HG03064 (cell line): ENCODE measurements at regions not wholly inside any gene's neighbourhood (a gene's known extent, or its start where the extent isn't known, plus 50 kb on each side); places are given as distances from the start of the nearest gene placed in this dataset.
"Not testable (repeated sequence)": the region's sequence is repeated elsewhere in the genome, so short reads cannot be mapped to it uniquely, and the experiment has no call there.

ENCODE experiments used
- ATAC-seq: cut with Tn5 transposase; IDR thresholded peaks from one replicate; pipeline ENCODE4 v1.9.1; 2021; ENCODE audit warnings: low read depth; ENCODE audit not compliant: unreplicated experiment

- no peak for ATAC-seq
Measured at GRCh38 chr13:32828711-32829110, 187.5 kb upstream of the KL start.

- no peak for ATAC-seq
Measured at GRCh38 chr13:32829269-32829668, 187.0 kb upstream of the KL start.

GRCh38 chr13:32829676-32830335 lies 186.4 kb upstream of the KL start:
- ATAC-seq: no peak

- no peak for ATAC-seq
Measured at GRCh38 chr13:32830336-32831031, 185.7 kb upstream of the KL start.

- ATAC-seq: no peak
Measured at GRCh38 chr13:32837307-32837972, 178.8 kb upstream of the KL start.

- ATAC-seq: no peak
Measured at GRCh38 chr13:32837973-32838927, 178.0 kb upstream of the KL start.

GRCh38 chr13:32838945-32839344 lies 177.3 kb upstream of the KL start:
- no peak for ATAC-seq

GRCh38 chr13:32840113-32840512 lies 176.1 kb upstream of the KL start:
- ATAC-seq: no peak

GRCh38 chr13:32840989-32841713 lies 175.1 kb upstream of the KL start:
- ATAC-seq: peak; percentile 57

- no peak for ATAC-seq
Measured at GRCh38 chr13:32845952-32846950, 170.0 kb upstream of the KL start.

GRCh38 chr13:32847976-32848375 lies 168.2 kb upstream of the KL start:
- not testable (repeated sequence) for ATAC-seq

- ATAC-seq: no peak
Measured at GRCh38 chr13:32849369-32849768, 166.9 kb upstream of the KL start.

GRCh38 chr13:32850316-32851052 lies 165.7 kb upstream of the KL start:
- no peak for ATAC-seq

GRCh38 chr13:32851083-32852069 lies 164.8 kb upstream of the KL start:
- no peak for ATAC-seq

- ATAC-seq: no peak
Measured at GRCh38 chr13:32852526-32852925, 163.7 kb upstream of the KL start.

- ATAC-seq: no peak
Measured at GRCh38 chr13:32857077-32857476, 159.1 kb upstream of the KL start.

- ATAC-seq: no peak
Measured at GRCh38 chr13:32857689-32858088, 158.5 kb upstream of the KL start.
